NCI-H460 (cell line): ENCODE measurements at regions not wholly inside any gene's neighbourhood (a gene's known extent, or its start where the extent isn't known, plus 50 kb on each side); places are given as distances from the start of the nearest gene placed in this dataset.

Experiments
- DNase-seq: peaks from one replicate; pipeline ENCODE4 v3.0.0-alpha.2; 2016; ENCODE audit warnings: low read depth; ENCODE audit errors: extremely low read depth

DNA sequence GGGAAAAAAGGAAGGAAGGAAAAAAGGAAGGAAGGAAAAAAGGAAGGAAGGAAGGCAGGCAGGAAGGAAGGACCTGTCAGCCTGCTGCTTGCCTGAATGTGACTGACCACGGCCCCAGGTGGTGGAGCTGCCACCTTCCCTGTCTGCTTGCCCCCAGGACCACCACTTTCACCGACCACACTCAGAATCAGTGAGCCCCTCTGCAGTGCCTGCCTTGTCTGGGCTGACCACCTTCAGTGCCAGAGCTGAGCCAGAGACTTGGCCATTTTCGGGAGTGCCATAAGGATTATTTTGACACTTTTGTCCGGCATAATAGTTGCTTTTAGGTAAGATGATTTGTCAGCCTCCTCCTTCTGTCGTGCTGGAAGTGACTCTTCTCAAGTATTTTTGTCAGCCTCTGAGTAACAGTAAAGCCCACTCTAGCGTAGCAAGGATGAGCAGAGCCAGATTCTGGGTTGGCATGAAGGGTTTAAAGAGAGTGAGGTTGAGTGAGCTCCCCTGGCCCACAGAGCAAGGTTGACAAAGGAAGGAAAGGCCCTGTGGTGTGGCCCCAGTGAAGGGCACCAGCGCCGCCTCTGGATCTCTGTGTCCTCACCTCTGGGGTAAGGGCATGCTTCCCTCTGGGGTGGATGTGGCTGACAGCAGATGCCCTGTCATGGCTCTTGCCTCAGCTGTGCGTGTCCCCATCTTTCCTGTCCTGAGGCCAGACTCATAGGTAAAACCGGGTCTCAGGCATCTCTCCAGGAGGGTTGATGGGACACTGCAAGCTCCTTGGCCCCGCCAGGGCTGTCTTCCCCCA is 214.7 kb upstream of the FOXQ1 start:
- no peak for DNase-seq

- no peak for DNase-seq
Observed at GRCh38 chr6:1094306-1094705, 217.6 kb upstream of the FOXQ1 start.

GRCh38 chr6:1091900-1092299 is 220.0 kb upstream of the FOXQ1 start:
- no peak for DNase-seq

- DNase-seq = no peak
Observed at GRCh38 chr6:1089859-1090258, 222.0 kb upstream of the FOXQ1 start.

- DNase-seq = no peak
Observed at GRCh38 chr6:1088492-1089001, 223.4 kb upstream of the FOXQ1 start.

DNA sequence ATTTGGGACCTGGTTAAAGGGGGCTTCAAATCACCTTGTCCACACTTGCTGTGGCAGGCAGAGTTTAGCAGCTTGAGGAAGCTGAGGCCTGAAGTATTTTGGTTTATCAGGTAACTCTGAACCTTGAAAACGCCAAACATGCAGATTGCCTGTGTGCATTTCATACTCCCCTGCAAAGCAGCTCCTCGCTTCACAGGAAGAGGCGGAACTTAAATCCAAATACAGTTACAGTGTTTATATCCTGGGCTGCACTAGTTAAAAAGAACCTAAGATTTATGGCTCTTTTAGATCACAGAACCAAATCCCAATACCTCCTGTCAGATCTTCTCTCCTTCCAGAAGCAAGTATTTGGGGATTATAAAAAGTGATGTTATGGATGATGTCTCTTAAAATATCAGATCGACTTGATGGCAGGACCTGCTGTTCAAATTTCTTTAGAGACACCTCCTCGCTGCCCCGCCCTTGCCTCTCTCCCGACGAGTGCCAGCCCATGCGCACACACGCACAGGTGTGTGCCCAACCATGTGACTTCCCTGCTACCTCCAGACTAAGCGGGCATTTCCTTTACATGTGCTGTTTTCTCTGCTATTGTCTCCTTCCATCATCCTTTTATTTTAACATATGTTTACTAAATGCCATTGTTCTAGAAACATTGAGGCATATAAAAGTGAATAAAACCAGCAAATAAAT is 224.6 kb upstream of the FOXQ1 start:
- no peak for DNase-seq

DNA sequence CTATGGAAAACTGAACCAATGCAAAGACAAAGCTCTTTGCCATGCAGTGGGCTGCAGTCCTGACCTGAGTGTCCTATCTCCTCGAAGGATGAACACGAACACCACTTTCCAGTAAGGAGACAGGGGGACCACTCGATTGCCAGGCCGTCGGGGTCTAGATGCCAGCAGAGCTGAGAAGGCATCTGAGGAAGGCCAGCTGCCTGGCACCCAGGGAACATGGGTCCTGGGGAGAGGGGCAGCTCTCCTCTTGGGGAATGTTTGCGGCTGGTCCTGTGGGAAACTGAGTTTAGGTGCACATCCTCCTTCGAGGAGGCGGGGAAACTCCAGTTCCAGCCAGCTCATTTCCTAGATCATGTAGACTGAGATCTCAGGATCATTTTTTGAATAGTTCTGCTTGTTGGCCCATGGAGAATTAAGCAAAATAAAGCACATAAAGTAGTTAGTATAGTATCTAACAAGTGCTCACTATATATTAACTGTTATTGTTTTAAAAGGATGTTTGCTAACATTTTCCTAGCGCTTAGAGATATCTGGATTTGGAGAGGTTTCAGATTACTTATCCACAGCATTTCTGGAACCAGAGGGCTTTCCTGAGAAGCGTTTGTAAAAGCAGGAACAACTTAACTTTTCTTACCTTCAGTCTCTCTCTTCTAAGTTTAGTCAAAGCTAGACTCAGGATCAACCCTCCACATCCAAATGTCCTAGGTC is 225.3 kb upstream of the FOXQ1 start:
- DNase-seq = no peak

DNA sequence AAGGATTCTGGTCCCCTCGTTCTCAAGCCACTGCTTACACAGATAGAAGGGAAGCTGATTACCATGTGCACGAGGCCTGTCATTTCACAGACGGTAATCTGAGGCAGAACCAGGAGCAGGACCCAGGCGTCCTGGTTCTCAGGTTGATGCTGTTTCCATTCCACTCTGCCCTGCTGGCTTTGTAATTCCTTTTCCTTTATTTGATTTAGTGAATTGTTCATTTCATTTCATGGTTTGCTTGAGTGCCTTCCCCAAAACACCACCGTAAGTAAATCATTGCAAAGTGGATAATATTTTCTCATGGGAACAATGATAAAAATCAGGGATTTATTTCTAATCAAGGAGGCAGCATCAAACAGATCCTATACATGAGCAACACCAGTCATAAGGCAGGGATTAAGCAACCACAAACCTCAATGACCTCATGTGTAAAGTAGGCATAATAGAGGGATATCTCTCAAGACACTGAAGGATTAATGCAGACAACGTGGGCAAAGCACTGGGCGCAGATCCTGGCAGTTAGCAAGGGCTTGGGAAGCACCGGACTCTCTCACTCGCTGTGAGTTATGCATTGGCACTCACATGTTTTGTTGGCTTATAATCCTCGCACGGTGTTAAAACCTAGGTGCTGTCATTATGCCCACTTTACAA is 229.5 kb upstream of the FOXQ1 start:
- DNase-seq = no peak

DNA sequence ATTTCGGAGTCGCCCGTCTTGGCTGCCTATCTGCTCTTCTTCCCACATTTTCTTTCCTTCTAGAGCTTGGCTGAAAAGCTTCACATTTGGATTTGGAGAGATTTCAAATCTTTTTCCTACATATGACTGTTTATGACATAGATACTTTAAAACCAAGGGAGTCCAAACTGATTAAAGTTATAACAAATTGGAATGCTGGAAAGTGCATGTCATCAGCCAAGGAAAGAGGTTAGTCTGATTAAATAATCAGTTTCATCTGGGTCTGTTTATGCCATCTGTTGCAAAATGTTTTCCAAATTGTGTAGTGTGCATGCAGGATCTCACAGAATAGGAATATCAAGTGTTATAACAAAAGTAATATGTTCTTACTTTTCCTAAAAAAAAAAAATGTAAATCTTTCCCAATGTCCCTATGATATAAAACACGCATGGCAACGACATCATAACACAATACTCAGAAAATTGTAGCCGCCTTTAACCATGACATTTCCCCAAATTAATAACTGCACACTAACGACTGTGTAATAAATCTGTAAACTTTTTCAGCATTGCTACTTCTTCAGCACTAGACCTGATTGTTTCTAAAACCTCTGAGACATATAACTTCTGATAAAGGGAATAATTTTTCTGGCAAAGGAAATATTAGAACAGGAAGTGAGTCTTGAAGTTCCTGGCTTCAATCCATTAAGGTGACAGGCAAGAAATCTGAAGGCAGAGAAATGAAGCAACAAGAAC is 230.2 kb upstream of the FOXQ1 start:
- DNase-seq = no peak

- DNase-seq = no peak
Observed at GRCh38 chr6:1080453-1081337, 231.2 kb upstream of the FOXQ1 start.

- DNase-seq = no peak
Observed at GRCh38 chr6:1079525-1079924, 232.4 kb upstream of the FOXQ1 start.

- no peak for DNase-seq
Observed at GRCh38 chr6:1077478-1078416, 234.2 kb upstream of the FOXQ1 start.

GRCh38 chr6:1076531-1077459 is 235.1 kb upstream of the FOXQ1 start:
- no peak for DNase-seq

GRCh38 chr6:1075880-1076279 is 236.0 kb upstream of the FOXQ1 start:
- no peak for DNase-seq

DNA sequence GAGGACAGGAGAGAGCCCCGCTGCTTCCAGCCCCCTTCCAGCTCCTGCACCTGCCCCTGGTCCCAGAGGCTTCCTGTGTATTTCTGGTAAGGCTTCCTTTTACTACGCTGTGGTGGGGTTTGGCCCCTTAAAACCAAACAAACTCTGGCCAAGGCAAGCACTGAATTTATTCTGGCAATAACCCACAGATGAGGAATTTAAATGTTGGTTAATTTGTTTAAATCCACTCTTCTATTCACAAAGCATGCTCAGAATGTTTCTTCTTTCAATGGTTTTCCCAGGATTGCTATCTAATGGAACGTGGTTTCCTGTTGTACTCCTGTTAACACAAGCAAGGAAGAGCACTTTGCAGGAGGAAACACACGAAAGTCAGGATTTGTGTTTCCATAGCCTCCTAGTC is 236.5 kb upstream of the FOXQ1 start:
- no peak for DNase-seq

GRCh38 chr6:1070085-1070521 is 241.8 kb upstream of the FOXQ1 start:
- DNase-seq = no peak

DNA sequence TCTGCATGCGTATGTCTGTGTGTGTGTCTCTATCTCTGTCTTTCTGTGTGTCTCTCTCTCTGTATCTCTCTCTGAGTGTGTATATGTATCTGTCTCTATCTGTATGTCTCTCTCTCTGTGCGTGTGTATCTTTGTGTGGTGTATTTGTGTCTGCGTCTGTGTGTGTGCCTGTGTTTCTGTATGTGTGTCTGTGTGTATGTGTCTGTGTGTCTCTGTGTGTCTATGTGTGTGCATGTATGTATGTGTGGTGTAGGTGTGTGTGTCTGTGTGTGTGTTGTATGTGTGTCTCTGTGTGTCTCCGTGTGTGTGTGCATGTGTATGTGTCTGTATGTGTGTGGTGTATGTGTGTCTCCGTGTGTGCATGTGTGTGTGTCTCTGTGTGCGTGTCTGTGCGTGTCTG is 243.0 kb upstream of the FOXQ1 start:
- no peak for DNase-seq
